ENCODE measurements at regions not wholly inside any gene's neighbourhood (a gene's known extent, or its start where the extent isn't known, plus 50 kb on each side); places are given as distances from the start of the nearest gene placed in this dataset.

GRCh38 chr6:22716721-22717120 lies 147.4 kb downstream of the HDGFL1 start:
- Histone ChIP-seq H3K27me3 (no peaks in the 10 kb centered on the region), H3K36me3 (replicated peaks in 1 of 2) (no peaks in the 10 kb centered on the region), H3K9me3 (replicated peaks in 1 of 3) (no peaks in the 10 kb centered on the region), H3K4me1 (replicated peaks in 1 of 2) (no peaks in the 10 kb centered on the region), H3K27ac (no peak overlapping the region), H3K4me3 (no peak overlapping the region)
- 58 to 82% (median 78%) methylated on average over 1 of the region's 1 CpG for WGBS, 4 donors
- TF ChIP-seq POLR2A (IDR thresholded peaks at IDR 0.05) (no peak), CTCF (IDR thresholded peaks at IDR 0.05) (no peak)
- DNase-seq = no peak
- intact Hi-C loops (cut with DNase I) = no loop called here

- no peaks in the 10 kb centered on the region for H3K9me3 ChIP-seq (replicated peaks in 1 of 3)
- TF ChIP-seq POLR2A (IDR thresholded peaks at IDR 0.05) = no peak
- no peak for TF ChIP-seq CTCF (IDR thresholded peaks at IDR 0.05)
- DNase-seq = no peak
- no peak overlapping the region for H3K27ac ChIP-seq
- H3K27me3 ChIP-seq = no peaks in the 10 kb centered on the region
- 67 to 79% (median 72%) methylated on average over 5 of the region's 5 CpGs for WGBS, 4 donors
- no peak overlapping the region for H3K4me3 ChIP-seq
- intact Hi-C loops (cut with DNase I) = no loop called here
- no peaks in the 10 kb centered on the region for H3K36me3 ChIP-seq (replicated peaks in 1 of 2)
- no peaks in the 10 kb centered on the region for H3K4me1 ChIP-seq (replicated peaks in 1 of 2)
Observed at GRCh38 chr6:22717915-22718314, 148.5 kb downstream of the HDGFL1 start.

- Histone ChIP-seq H3K4me3 (no peak overlapping the region), H3K4me1 (replicated peaks in 1 of 2) (no peaks in the 10 kb centered on the region), H3K9me3 (replicated peaks in 1 of 3) (no peaks in the 10 kb centered on the region), H3K36me3 (replicated peaks in 1 of 2) (no peaks in the 10 kb centered on the region), H3K27me3 (no peaks in the 10 kb centered on the region), H3K27ac (no peak overlapping the region)
- intact Hi-C loops (cut with DNase I) = no loop called here
- TF ChIP-seq CTCF (IDR thresholded peaks at IDR 0.05) = no peak
- TF ChIP-seq POLR2A (IDR thresholded peaks at IDR 0.05) = no peak
- 78 to 86% (median 80%) methylated on average over 1 of the region's 1 CpG for WGBS, 4 donors
- no peak for DNase-seq
Observed at GRCh38 chr6:22722913-22723312, 153.5 kb downstream of the HDGFL1 start.

GRCh38 chr6:22726966-22727365 lies 157.6 kb downstream of the HDGFL1 start:
- intact Hi-C loops (cut with DNase I) = no loop called here
- DNase-seq = no peak
- Histone ChIP-seq H3K4me3 (no peak overlapping the region), H3K27ac (no peak overlapping the region), H3K4me1 (replicated peaks in 1 of 2) (no peaks in the 10 kb centered on the region), H3K36me3 (replicated peaks in 1 of 2) (no peaks in the 10 kb centered on the region), H3K9me3 (replicated peaks in 1 of 3) (no peaks in the 10 kb centered on the region), H3K27me3 (no peaks in the 10 kb centered on the region)
- TF ChIP-seq CTCF (IDR thresholded peaks at IDR 0.05) = no peak
- 62 to 76% (median 70%) methylated on average over 4 of the region's 4 CpGs for WGBS, 4 donors
